ENCODE measurements at regions not wholly inside any gene's neighbourhood (a gene's known extent, or its start where the extent isn't known, plus 50 kb on each side); places are given as distances from the start of the nearest gene placed in this dataset.

GRCh38 chr1:30196457-30196856 is 526.9 kb downstream of the MATN1 start:
- H3K4me1 ChIP-seq (ENCODE audit: insufficient read depth, low read length, poor library complexity, severe bottlenecking): no peaks in the 10 kb centered on the region
- H3K27me3 ChIP-seq (ENCODE audit: insufficient read depth, low read length, poor library complexity, severe bottlenecking): no peaks in the 10 kb centered on the region
- H3K9me3 ChIP-seq (ENCODE audit: insufficient read depth, low read depth, low read length): peaks cover 5% of the 10 kb centered on the region; the same call in 1 of the 2 replicates
- TF ChIP-seq CTCF (conservative IDR thresholded peaks at IDR 0.05; ENCODE audit: low read length): no peak
- TF ChIP-seq EZH2phosphoT487 (IDR thresholded peaks at IDR 0.05; ENCODE audit: borderline replicate concordance): no peak
- H3K9me2 ChIP-seq (replicated peaks; ENCODE audit: low read depth, low read length): no peaks in the 10 kb centered on the region
- no peaks in the 10 kb centered on the region for H3K36me3 ChIP-seq (ENCODE audit: insufficient read depth, low read length)
- no peak overlapping the region for H3K4me2 ChIP-seq (ENCODE audit: low read depth, low read length, poor library complexity, severe bottlenecking)
- no peak overlapping the region for H3K4me3 ChIP-seq (ENCODE audit: low read length, poor library complexity, severe bottlenecking)
- no peaks in the 10 kb centered on the region for H4K20me1 ChIP-seq (ENCODE audit: insufficient read depth, low read length, poor library complexity, severe bottlenecking)
- no peak overlapping the region for H3K9ac ChIP-seq (ENCODE audit: low read depth, low read length, poor library complexity, severe bottlenecking)
- no peaks in the 10 kb centered on the region for H3K79me2 ChIP-seq (ENCODE audit: insufficient read depth, low read length)
- no peaks in the 10 kb centered on the region for H3F3A ChIP-seq (ENCODE audit: low read depth)
- no peak overlapping the region for H2AFZ ChIP-seq (ENCODE audit: low read length)

GRCh38 chr1:30195424-30196134 is 527.8 kb downstream of the MATN1 start:
- Histone ChIP-seq H3K9ac (ENCODE audit: low read depth, low read length, poor library complexity, severe bottlenecking) (no peak overlapping the region), H3K27me3 (ENCODE audit: insufficient read depth, low read length, poor library complexity, severe bottlenecking) (no peaks in the 10 kb centered on the region), H3K9me2 (replicated peaks; ENCODE audit: low read depth, low read length) (no peaks in the 10 kb centered on the region), H3K4me2 (ENCODE audit: low read depth, low read length, poor library complexity, severe bottlenecking) (no peak overlapping the region), H3K4me3 (ENCODE audit: low read length, poor library complexity, severe bottlenecking) (no peak overlapping the region), H3K4me1 (ENCODE audit: insufficient read depth, low read length, poor library complexity, severe bottlenecking) (no peaks in the 10 kb centered on the region), H3K36me3 (ENCODE audit: insufficient read depth, low read length) (no peaks in the 10 kb centered on the region), H3K9me3 (ENCODE audit: insufficient read depth, low read depth, low read length) (peaks cover 5% of the 10 kb centered on the region; the same call in 1 of the 2 replicates), H2AFZ (ENCODE audit: low read length) (no peak overlapping the region), H4K20me1 (ENCODE audit: insufficient read depth, low read length, poor library complexity, severe bottlenecking) (no peaks in the 10 kb centered on the region), H3K79me2 (ENCODE audit: insufficient read depth, low read length) (no peaks in the 10 kb centered on the region), H3F3A (ENCODE audit: low read depth) (no peaks in the 10 kb centered on the region)
- TF ChIP-seq EZH2phosphoT487 (IDR thresholded peaks at IDR 0.05; ENCODE audit: borderline replicate concordance) (no peak), CTCF (conservative IDR thresholded peaks at IDR 0.05; ENCODE audit: low read length) (no peak)

GRCh38 chr1:30194741-30195423 is 528.5 kb downstream of the MATN1 start:
- H3K27me3 ChIP-seq (ENCODE audit: insufficient read depth, low read length, poor library complexity, severe bottlenecking): no peaks in the 10 kb centered on the region
- H2AFZ ChIP-seq (ENCODE audit: low read length): no peak overlapping the region
- no peaks in the 10 kb centered on the region for H3K4me1 ChIP-seq (ENCODE audit: insufficient read depth, low read length, poor library complexity, severe bottlenecking)
- no peaks in the 10 kb centered on the region for H3K79me2 ChIP-seq (ENCODE audit: insufficient read depth, low read length)
- no peaks in the 10 kb centered on the region for H3K36me3 ChIP-seq (ENCODE audit: insufficient read depth, low read length)
- no peak overlapping the region for H3K9ac ChIP-seq (ENCODE audit: low read depth, low read length, poor library complexity, severe bottlenecking)
- no peak overlapping the region for H3K4me3 ChIP-seq (ENCODE audit: low read length, poor library complexity, severe bottlenecking)
- no peaks in the 10 kb centered on the region for H4K20me1 ChIP-seq (ENCODE audit: insufficient read depth, low read length, poor library complexity, severe bottlenecking)
- peaks cover 6% of the 10 kb centered on the region; the same call in 1 of the 2 replicates for H3K9me3 ChIP-seq (ENCODE audit: insufficient read depth, low read depth, low read length)
- TF ChIP-seq EZH2phosphoT487 (IDR thresholded peaks at IDR 0.05; ENCODE audit: borderline replicate concordance): no peak
- no peak for TF ChIP-seq CTCF (conservative IDR thresholded peaks at IDR 0.05; ENCODE audit: low read length)
- no peaks in the 10 kb centered on the region for H3K9me2 ChIP-seq (replicated peaks; ENCODE audit: low read depth, low read length)
- no peak overlapping the region for H3K4me2 ChIP-seq (ENCODE audit: low read depth, low read length, poor library complexity, severe bottlenecking)
- H3F3A ChIP-seq (ENCODE audit: low read depth): no peaks in the 10 kb centered on the region
